K562 (cell line): ENCODE measurements at regions not wholly inside any gene's neighbourhood (a gene's known extent, or its start where the extent isn't known, plus 50 kb on each side); places are given as distances from the start of the nearest gene placed in this dataset.

Source experiments
- ATAC-seq: fragments of 200-7000 bp; cut with Tn5 transposase; 3 replicates; pipeline ENCODE4 v1.9.1; 2020; ENCODE audit warnings: moderate library complexity
- BruUV-seq: library from RNA; stranded (reverse); fragments of 400-500 nt; replicated peaks from 2 replicates; lab custom pipeline; 2021; lab: Mats Ljungman, UMichigan
- CTCF ChIA-PET: fragments of 300-600 bp; formaldehyde crosslinking; extraction: SDS; loops from one replicate; lab custom pipeline; 2021; ENCODE audit warnings: low intra/inter-chr PET ratio; lab: Yijun Ruan, JAX
- POLR2A ChIA-PET: fragments of 300-600, 350-650 bp; sonication (Branson Sonifier 250); formaldehyde crosslinking; extraction: SDS; loops from one replicate; lab custom pipeline; 2021; ENCODE audit warnings: antibody characterized with exemption, inconsistent platforms; lab: Yijun Ruan, JAX
- DNase-seq, 4 experiments: peaks; one replicate each; pipeline versions ENCODE4 v3.0.0 to v3.0.0-alpha.2; 2011 to 2018; ENCODE audit warnings: low spot score in 3 of 4, mixed read lengths in 3 of 4; ENCODE audit errors: extremely low read depth in 1 of 4
- FAIRE-seq: peaks from 2 replicates; lab custom pipeline; 2011; peaks lifted over from hg19 to GRCh38; lab: Jason Lieb, UNC
- H2AFZ ChIP-seq: 2 replicates; pipeline ENCODE4 v1.6.0; 2011; ENCODE audit warnings: low read depth, low read length, control low read depth, inconsistent platforms
- H3K27ac ChIP-seq: fragments of 200-600 bp; 3 replicates; pipeline ENCODE4 v1.8.0; 2011; ENCODE audit warnings: low read depth, mild to moderate bottlenecking, control low read depth, inconsistent platforms, low read length, moderate library complexity, mixed read lengths; ENCODE audit errors: extremely low read depth
- H3K27me3 ChIP-seq, 2 experiments: fragments of 300-600 bp in 1 of 2; 2 replicates in 1 of 2; 3 replicates in 1 of 2; pipeline versions ENCODE4 v1.6.0 to v1.8.0; 2011; ENCODE audit warnings: inconsistent platforms in 2 of 2, low read length in 2 of 2, mild to moderate bottlenecking in 1 of 2, mixed read lengths in 1 of 2, moderate library complexity in 1 of 2; ENCODE audit not compliant: control insufficient read depth in 2 of 2, insufficient read depth in 2 of 2
- H3K36me3 ChIP-seq: fragments of 300-600 bp; 3 replicates; pipeline ENCODE4 v1.8.0; 2011; ENCODE audit warnings: mild to moderate bottlenecking, low read length, inconsistent platforms; ENCODE audit not compliant: control insufficient read depth, insufficient read depth
- H3K4me1 ChIP-seq, 2 experiments: fragments of 200-600 bp in 1 of 2; replicated peaks in 1 of 2; 2 replicates in 1 of 2; 3 replicates in 1 of 2; pipeline versions ENCODE4 v1.5.1 to v1.8.0; 2011; ENCODE audit warnings: inconsistent platforms in 2 of 2, low read length in 2 of 2, mild to moderate bottlenecking in 1 of 2, mixed read lengths in 1 of 2, moderate library complexity in 1 of 2; ENCODE audit not compliant: control insufficient read depth in 2 of 2, insufficient read depth in 2 of 2
- H3K4me2 ChIP-seq: 2 replicates; pipeline ENCODE4 v1.6.1; 2011; ENCODE audit warnings: low read length, control low read depth, inconsistent platforms, mixed read lengths; ENCODE audit not compliant: insufficient read depth
- H3K4me3 ChIP-seq: fragments of 200-600 bp; sonication (generic), shearing (Covaris generic); 2 replicates; pipeline ENCODE4 v1.5.1; 2016; ENCODE audit warnings: control low read depth, inconsistent platforms
- H3K79me2 ChIP-seq: fragments of 200-600 bp; 3 replicates; pipeline ENCODE4 v1.8.0; 2011; ENCODE audit warnings: low read length, inconsistent platforms; ENCODE audit not compliant: control insufficient read depth, insufficient read depth
- H3K9ac ChIP-seq, 2 experiments: 2 replicates each; pipeline versions ENCODE4 v1.6.0 to v1.6.1; 2011; ENCODE audit warnings: low read depth in 2 of 2, low read length in 2 of 2, control low read depth in 1 of 2, inconsistent platforms in 1 of 2, mild to moderate bottlenecking in 1 of 2, mixed read lengths in 1 of 2; ENCODE audit not compliant: insufficient read depth in 1 of 2
- H3K9me1 ChIP-seq: one replicate; pipeline ENCODE4 v1.6.0; 2011; ENCODE audit warnings: inconsistent platforms, mild to moderate bottlenecking, low read length, moderate library complexity; ENCODE audit not compliant: control insufficient read depth, insufficient read depth
- H3K9me3 ChIP-seq: replicated peaks from 2 replicates; pipeline ENCODE4 v1.5.1; 2011; ENCODE audit warnings: low read depth, low read length, inconsistent platforms; ENCODE audit not compliant: control insufficient read depth, insufficient read depth
- H4K20me1 ChIP-seq: replicated peaks from 2 replicates; pipeline ENCODE4 v1.6.1; 2011; ENCODE audit warnings: low read length, inconsistent platforms, mixed read lengths; ENCODE audit not compliant: control insufficient read depth, insufficient read depth
- ATF3 ChIP-seq, 2 experiments: fragments of 450-650 bp in 1 of 2; sonication (generic) in 1 of 2; formaldehyde crosslinking in 1 of 2; IDR thresholded peaks in 1 of 2; conservative IDR thresholded peaks in 1 of 2; 2 replicates each; pipeline versions ENCODE4 v1.6.1 to v1.8.1; 2016 to 2023; ENCODE audit warnings: mild to moderate bottlenecking in 2 of 2, moderate library complexity in 2 of 2, inconsistent platforms in 1 of 2, missing genetic modification reagents in 1 of 2
- CBX1 ChIP-seq: sonication (generic); IDR thresholded peaks from 2 replicates; pipeline ENCODE4 v1.6.1; 2016; ENCODE audit warnings: antibody characterized with exemption, low read depth, mild to moderate bottlenecking
- FOXA3 ChIP-seq, 2 experiments: fragments of 450-650 bp in 1 of 2; sonication (generic) in 1 of 2; formaldehyde crosslinking; IDR thresholded peaks in 1 of 2; conservative IDR thresholded peaks in 1 of 2; 2 replicates each; pipeline versions ENCODE4 v1.4.0 to v1.8.0; 2020 to 2022; ENCODE audit warnings: mild to moderate bottlenecking in 2 of 2, missing genetic modification reagents in 1 of 2
- GTF2F1 ChIP-seq: IDR thresholded peaks from 2 replicates; pipeline ENCODE4 v1.6.1; 2011; ENCODE audit warnings: low read depth, low read length, improper control_type of control experiment
- PCBP2 ChIP-seq: fragments of 200-400 bp; formaldehyde crosslinking; IDR thresholded peaks from 2 replicates; pipeline ENCODE4 v1.6.1; 2018; ENCODE audit warnings: low read length, low read depth, mild to moderate bottlenecking, moderate library complexity; ENCODE audit not compliant: poor library complexity, severe bottlenecking
- ZBTB40 ChIP-seq, 2 experiments: fragments of 450-650 bp in 1 of 2; sonication (generic) in 1 of 2; formaldehyde crosslinking in 1 of 2; IDR thresholded peaks; 2 replicates each; pipeline versions ENCODE4 v1.7.1 to v1.9.0; 2016 to 2022; ENCODE audit warnings: inconsistent platforms in 1 of 2, mild to moderate bottlenecking in 1 of 2, missing genetic modification reagents in 1 of 2
- ZNF3 ChIP-seq: fragments of 250-450 bp; sonication (Bioruptor Pico); IDR thresholded peaks from 2 replicates; pipeline ENCODE4 v1.5.0; 2021; ENCODE audit warnings: mild to moderate bottlenecking, moderate library complexity
- WGBS: fragments of 100-300 bp; shearing (Covaris generic); methylation state at CpG from one replicate; pipeline ENCODE4 v1.1.6; 2016; ENCODE audit warnings: low coverage, mixed read lengths; ENCODE audit not compliant: insufficient coverage; ENCODE audit errors: missing lambda C conversion rate; 5-methylcytosine and 5-hydroxymethylcytosine counted together
- in situ Hi-C: fragments of 300-500 bp; cut with MboI; formaldehyde crosslinking; loops from 4 replicates; pipeline ENCODE4 v1.15.0; 2018; ENCODE audit warnings: inconsistent platforms, mixed read lengths
- intact Hi-C: fragments of 100-400 bp; cut with micrococcal nuclease; formaldehyde crosslinking; loops from 2 replicates; pipeline ENCODE4 v1.14.2; 2022

- no peak overlapping the region for H3K9ac ChIP-seq
- TF ChIP-seq FOXA3 (CRISPR knock-in tag; conservative IDR thresholded peaks at IDR 0.05 in 1 of 2, IDR thresholded peaks at IDR 0.05 in 1 of 2): no peak
- no peak for TF ChIP-seq ZNF3 (CRISPR knock-in tag)
- no peak for TF ChIP-seq ATF3 (IDR thresholded peaks at IDR 0.05)
- no peak for TF ChIP-seq ATF3 (CRISPR knock-in tag; conservative IDR thresholded peaks at IDR 0.05)
- TF ChIP-seq ZBTB40 (IDR thresholded peaks at IDR 0.05): no peak
- TF ChIP-seq ZBTB40 (CRISPR knock-in tag; IDR thresholded peaks at IDR 0.05): no peak
- no peak for TF ChIP-seq CBX1
- TF ChIP-seq GTF2F1: no peak
- no peak for TF ChIP-seq PCBP2
Measured at GRCh38 chr3:153744889-153745288, 376.3 kb upstream of the ARHGEF26 start.

More at GRCh38 chr3:153744889-153745288, 376.3 kb upstream of the ARHGEF26 start:
- ChIA-PET POLR2A (no interaction called here), CTCF (no interaction called here)
- BruUV-seq: no TSS peak
- FAIRE-seq (no peak), ATAC-seq (no peak), DNase-seq (no peak)
- Histone ChIP-seq H3K9me1 (no peaks in the 10 kb centered on the region), H4K20me1 (no peaks in the 10 kb centered on the region), H3K4me2 (no peak overlapping the region), H3K4me3 (no peak overlapping the region), H3K27me3 (no peaks in the 10 kb centered on the region), H3K9me3 (no peaks in the 10 kb centered on the region), H3K27ac (no peak overlapping the region), H3K4me1 (no peaks in the 10 kb centered on the region), H3K36me3 (no peaks in the 10 kb centered on the region), H3K79me2 (no peaks in the 10 kb centered on the region), H2AFZ (no peak overlapping the region)
- 0% methylated on average over 3 of the region's 3 CpGs for WGBS
- intact Hi-C loops (no loop called here), in situ Hi-C loops (no loop called here)
